Caco-2 (cell line): ENCODE measurements at regions not wholly inside any gene's neighbourhood (a gene's known extent, or its start where the extent isn't known, plus 50 kb on each side); places are given as distances from the start of the nearest gene placed in this dataset.

Source experiments
- BruUV-seq: library from RNA; stranded (reverse); fragments of 400-500 nt; replicated peaks from 2 replicates; lab custom pipeline; 2021; lab: Mats Ljungman, UMichigan
- CTCF ChIA-PET: fragments of 300-600 bp; sonication (Branson Sonifier 250); formaldehyde crosslinking; loops from one replicate; lab custom pipeline; 2022; ENCODE audit warnings: antibody characterized with exemption; lab: Charles Lee
- POLR2A ChIA-PET: fragments of 300-600 bp; sonication (Branson Sonifier 250); formaldehyde crosslinking; loops from one replicate; lab custom pipeline; 2022; ENCODE audit warnings: antibody characterized with exemption; lab: Charles Lee
- DNase-seq, 2 experiments: peaks; one replicate each; pipeline versions ENCODE4 v3.0.0 to v3.0.0-alpha.2; 2020 to 2022
- H3K27me3 ChIP-seq: replicated peaks from 2 replicates; pipeline ENCODE4 v1.6.0; 2011; ENCODE audit warnings: low read length; ENCODE audit not compliant: control insufficient read depth, insufficient read depth
- H3K36me3 ChIP-seq: 2 replicates; pipeline ENCODE4 v1.5.1; 2011; ENCODE audit warnings: low read length; ENCODE audit not compliant: control insufficient read depth, insufficient read depth
- H3K4me1 ChIP-seq: fragments of 250-450 bp; sonication (Bioruptor Pico); 2 replicates; pipeline ENCODE4 v1.5.1; 2020; ENCODE audit warnings: mild to moderate bottlenecking
- H3K4me3 ChIP-seq: 2 replicates; pipeline ENCODE4 v1.5.1; 2011; ENCODE audit warnings: low read depth, mild to moderate bottlenecking, control low read depth, low read length
- H3K9me3 ChIP-seq: fragments of 250-450 bp; sonication (Bioruptor Pico); 2 replicates; pipeline ENCODE4 v1.5.1; 2020; ENCODE audit warnings: mild to moderate bottlenecking, moderate library complexity
- H3K27ac Mint-ChIP-seq: one replicate; pipeline ENCODE4 v1.8.0; 2022; ENCODE audit warnings: mixed read lengths; ENCODE audit not compliant: unreplicated experiment
- H3K27me3 Mint-ChIP-seq: one replicate; pipeline ENCODE4 v1.8.0; 2022; ENCODE audit warnings: mixed read lengths; ENCODE audit not compliant: insufficient read depth, unreplicated experiment
- H3K36me3 Mint-ChIP-seq: one replicate; pipeline ENCODE4 v1.8.0; 2022; ENCODE audit warnings: mild to moderate bottlenecking, mixed read lengths; ENCODE audit not compliant: insufficient read depth, unreplicated experiment
- H3K4me1 Mint-ChIP-seq: one replicate; pipeline ENCODE4 v1.8.0; 2022; ENCODE audit warnings: low read depth, mixed read lengths; ENCODE audit not compliant: unreplicated experiment
- H3K4me3 Mint-ChIP-seq: one replicate; pipeline ENCODE4 v1.8.0; 2022; ENCODE audit warnings: mild to moderate bottlenecking, moderate library complexity, mixed read lengths; ENCODE audit not compliant: unreplicated experiment
- H3K9me3 Mint-ChIP-seq: one replicate; pipeline ENCODE4 v1.8.0; 2022; ENCODE audit warnings: mixed read lengths; ENCODE audit not compliant: unreplicated experiment
- CTCF ChIP-seq, 2 experiments: fragments of 200-600 bp in 1 of 2; IDR thresholded peaks; 1 replicate in 1 of 2; 2 replicates in 1 of 2; pipeline versions ENCODE4 v1.5.1 to v1.8.0; 2011 to 2022; ENCODE audit warnings: antibody characterized with exemption in 1 of 2, control low read depth in 1 of 2, inconsistent platforms in 1 of 2, low read depth in 1 of 2, low read length in 1 of 2, mild to moderate bottlenecking in 1 of 2, moderate library complexity in 1 of 2; ENCODE audit not compliant: insufficient read depth in 1 of 2, severe bottlenecking in 1 of 2, unreplicated experiment in 1 of 2
- intact Hi-C: fragments of 100-400 bp; cut with micrococcal nuclease; formaldehyde crosslinking; loops from one replicate; pipeline ENCODE4 v1.10.0; 2022; ENCODE audit not compliant: unreplicated experiment

- Histone ChIP-seq H3K4me3 (no peak overlapping the region), H3K9me3 (no peaks in the 10 kb centered on the region), H3K36me3 (no peaks in the 10 kb centered on the region), H3K4me1 (no peaks in the 10 kb centered on the region), H3K27me3 (no peaks in the 10 kb centered on the region)
- no peak for DNase-seq
- no TSS peak for BruUV-seq
- ChIA-PET CTCF (no interaction called here), POLR2A (no interaction called here)
- intact Hi-C loops: no loop called here
- Mint-ChIP-seq H3K4me3 (no peak overlapping the region), H3K27me3 (no peaks in the 10 kb centered on the region), H3K36me3 (no peaks in the 10 kb centered on the region), H3K27ac (no peak overlapping the region), H3K4me1 (no peaks in the 10 kb centered on the region), H3K9me3 (no peaks in the 10 kb centered on the region)
- TF ChIP-seq CTCF (IDR thresholded peaks at IDR 0.05; ENCODE audit: insufficient read depth in 1 of 2, low read depth in 1 of 2, low read length in 1 of 2, severe bottlenecking in 1 of 2, unreplicated experiment in 1 of 2): no peak
Observed at GRCh38 chr9:19527663-19528062, 118.9 kb downstream of the ACER2 start.

GRCh38 chr9:19522558-19522957 lies 113.7 kb downstream of the ACER2 start:
- Mint-ChIP-seq H3K4me1 (no peaks in the 10 kb centered on the region), H3K27ac (no peak overlapping the region), H3K27me3 (no peaks in the 10 kb centered on the region), H3K36me3 (no peaks in the 10 kb centered on the region), H3K4me3 (no peak overlapping the region), H3K9me3 (no peaks in the 10 kb centered on the region)
- Histone ChIP-seq H3K4me3 (no peak overlapping the region), H3K27me3 (no peaks in the 10 kb centered on the region), H3K9me3 (no peaks in the 10 kb centered on the region), H3K36me3 (no peaks in the 10 kb centered on the region), H3K4me1 (no peaks in the 10 kb centered on the region)
- no TSS peak for BruUV-seq
- CTCF ChIA-PET: no interaction called here
- no peak for DNase-seq
- POLR2A ChIA-PET: no interaction called here
- no peak for TF ChIP-seq CTCF (IDR thresholded peaks at IDR 0.05; ENCODE audit: insufficient read depth in 1 of 2, low read depth in 1 of 2, low read length in 1 of 2, severe bottlenecking in 1 of 2, unreplicated experiment in 1 of 2)
- intact Hi-C loops: no loop called here

GRCh38 chr9:19521205-19521604 lies 112.4 kb downstream of the ACER2 start:
- no peaks in the 10 kb centered on the region for H3K27me3 Mint-ChIP-seq
- no TSS peak for BruUV-seq
- no peaks in the 10 kb centered on the region for H3K4me1 Mint-ChIP-seq
- no peaks in the 10 kb centered on the region for H3K36me3 Mint-ChIP-seq
- no peak overlapping the region for H3K4me3 ChIP-seq
- H3K36me3 ChIP-seq: no peaks in the 10 kb centered on the region
- H3K9me3 ChIP-seq: no peaks in the 10 kb centered on the region
- no peaks in the 10 kb centered on the region for H3K9me3 Mint-ChIP-seq
- H3K27ac Mint-ChIP-seq: no peak overlapping the region
- no peaks in the 10 kb centered on the region for H3K4me1 ChIP-seq
- intact Hi-C loops: no loop called here
- H3K4me3 Mint-ChIP-seq: no peak overlapping the region
- POLR2A ChIA-PET: no interaction called here
- TF ChIP-seq CTCF (IDR thresholded peaks at IDR 0.05; ENCODE audit: insufficient read depth in 1 of 2, low read depth in 1 of 2, low read length in 1 of 2, severe bottlenecking in 1 of 2, unreplicated experiment in 1 of 2): no peak
- CTCF ChIA-PET: no interaction called here
- DNase-seq: no peak
- H3K27me3 ChIP-seq: no peaks in the 10 kb centered on the region
